PFSK-1 (cell line): ENCODE measurements at regions not wholly inside any gene's neighbourhood (a gene's known extent, or its start where the extent isn't known, plus 50 kb on each side); places are given as distances from the start of the nearest gene placed in this dataset.

Experiments used
- POLR2AphosphoS5 ChIP-seq: IDR thresholded peaks from 2 replicates; pipeline ENCODE4 v1.6.1; 2012; ENCODE audit warnings: low read depth, mild to moderate bottlenecking, control low read depth, low read length, moderate library complexity
- SIN3A ChIP-seq: IDR thresholded peaks from 2 replicates; pipeline ENCODE4 v1.6.1; 2012; ENCODE audit warnings: mild to moderate bottlenecking, low read length, moderate library complexity, borderline replicate concordance; ENCODE audit not compliant: insufficient read depth

- TF ChIP-seq POLR2AphosphoS5 (no peak), SIN3A (no peak)
Measured at GRCh38 chr1:170316270-170316669, 170.5 kb downstream of the NTMT2 start.
